Mucosa of stomach (tissue), 1 donor: ENCODE measurements at regions not wholly inside any gene's neighbourhood (a gene's known extent, or its start where the extent isn't known, plus 50 kb on each side); places are given as distances from the start of the nearest gene placed in this dataset.

Source experiments
- H3K27me3 ChIP-seq: one replicate; pipeline ENCODE4 v1.7.0; 2013; ENCODE audit warnings: mild to moderate bottlenecking, low read length; ENCODE audit not compliant: control insufficient read depth, insufficient read depth
- H3K36me3 ChIP-seq: one replicate; pipeline ENCODE4 v1.7.0; 2013; ENCODE audit warnings: low read length; ENCODE audit not compliant: control insufficient read depth, insufficient read depth
- H3K4me1 ChIP-seq: one replicate; pipeline ENCODE4 v1.7.0; 2013; ENCODE audit warnings: mild to moderate bottlenecking, low read length; ENCODE audit not compliant: control insufficient read depth, insufficient read depth
- H3K4me3 ChIP-seq: one replicate; pipeline ENCODE4 v1.7.0; 2013; ENCODE audit warnings: low read length
- H3K9ac ChIP-seq: one replicate; pipeline ENCODE4 v1.7.0; 2013; ENCODE audit warnings: mild to moderate bottlenecking, low read length, moderate library complexity
- H3K9me3 ChIP-seq: one replicate; pipeline ENCODE4 v1.7.0; 2013; ENCODE audit warnings: mild to moderate bottlenecking, low read length, moderate library complexity; ENCODE audit not compliant: control insufficient read depth
- donor health status: Pancreatic carcinoma.

DNA sequence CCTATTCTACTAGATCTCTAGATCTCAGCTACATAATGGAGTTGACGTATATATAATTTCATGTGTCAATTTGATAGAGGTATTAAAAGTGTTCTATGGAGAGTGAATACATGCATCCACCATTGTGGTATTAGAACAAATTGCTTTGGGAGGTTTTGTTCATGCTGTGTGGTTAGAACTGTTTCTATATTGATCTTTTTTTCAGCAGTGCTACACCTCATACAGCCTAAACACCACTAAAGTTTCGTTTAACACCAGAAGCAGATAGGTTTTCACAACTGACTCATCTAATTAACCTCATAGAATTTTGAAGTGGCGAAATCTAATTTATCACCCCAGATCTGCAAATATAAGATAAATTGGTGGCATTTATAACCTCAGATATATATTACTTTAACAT is 269.4 kb upstream of the SEMA6A start:
- H3K4me1 ChIP-seq = no peaks in the 10 kb centered on the region
- H3K9ac ChIP-seq = no peak overlapping the region
- H3K27me3 ChIP-seq = no peaks in the 10 kb centered on the region
- no peaks in the 10 kb centered on the region for H3K9me3 ChIP-seq
- H3K36me3 ChIP-seq = no peaks in the 10 kb centered on the region
- no peak overlapping the region for H3K4me3 ChIP-seq

DNA sequence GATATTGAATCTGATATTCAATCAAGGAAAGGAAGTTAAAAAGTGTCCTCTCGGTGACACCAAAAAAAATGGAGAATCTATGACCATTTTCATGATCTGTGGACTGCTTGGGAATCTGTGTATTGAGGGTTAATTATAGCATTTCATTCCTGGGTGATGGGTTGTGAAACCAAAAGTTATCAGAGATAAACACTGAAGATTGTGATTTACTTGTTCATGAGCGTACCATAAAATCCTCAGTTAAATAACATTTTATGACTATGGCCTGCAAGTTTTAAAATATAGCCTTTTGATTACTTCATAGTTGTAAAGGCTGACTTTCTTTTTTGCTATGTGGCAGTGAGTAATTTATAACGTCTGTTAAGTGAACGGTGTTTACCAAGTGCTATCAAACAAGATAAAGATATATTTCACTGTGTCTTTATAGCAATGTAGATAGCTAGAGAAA is 267.9 kb upstream of the SEMA6A start:
- H3K4me3 ChIP-seq = no peak overlapping the region
- no peak overlapping the region for H3K9ac ChIP-seq
- no peaks in the 10 kb centered on the region for H3K27me3 ChIP-seq
- H3K4me1 ChIP-seq = no peaks in the 10 kb centered on the region
- H3K36me3 ChIP-seq = no peaks in the 10 kb centered on the region
- no peaks in the 10 kb centered on the region for H3K9me3 ChIP-seq

DNA sequence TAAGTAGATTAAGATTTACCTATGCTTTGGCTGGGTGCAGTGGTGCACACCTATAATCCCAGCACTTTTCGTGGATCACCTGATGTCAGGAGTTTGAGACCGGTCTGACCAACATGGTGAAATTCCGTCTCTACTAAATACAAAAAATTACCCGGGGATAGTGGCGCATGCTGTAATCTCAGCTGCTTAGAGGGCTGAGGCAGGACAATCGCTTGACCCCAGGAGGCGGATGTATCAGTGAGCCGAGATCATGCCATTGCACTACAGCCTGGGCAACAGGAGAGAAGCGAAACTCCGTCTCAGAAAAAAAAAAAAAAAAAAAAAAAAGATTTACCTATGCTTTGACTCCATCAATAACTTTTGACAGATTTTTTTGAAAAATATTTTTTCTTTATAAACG is 267.1 kb upstream of the SEMA6A start:
- H3K27me3 ChIP-seq = no peaks in the 10 kb centered on the region
- H3K4me3 ChIP-seq = no peak overlapping the region
- H3K4me1 ChIP-seq = no peaks in the 10 kb centered on the region
- H3K9me3 ChIP-seq = no peaks in the 10 kb centered on the region
- H3K9ac ChIP-seq = no peak overlapping the region
- no peaks in the 10 kb centered on the region for H3K36me3 ChIP-seq

DNA sequence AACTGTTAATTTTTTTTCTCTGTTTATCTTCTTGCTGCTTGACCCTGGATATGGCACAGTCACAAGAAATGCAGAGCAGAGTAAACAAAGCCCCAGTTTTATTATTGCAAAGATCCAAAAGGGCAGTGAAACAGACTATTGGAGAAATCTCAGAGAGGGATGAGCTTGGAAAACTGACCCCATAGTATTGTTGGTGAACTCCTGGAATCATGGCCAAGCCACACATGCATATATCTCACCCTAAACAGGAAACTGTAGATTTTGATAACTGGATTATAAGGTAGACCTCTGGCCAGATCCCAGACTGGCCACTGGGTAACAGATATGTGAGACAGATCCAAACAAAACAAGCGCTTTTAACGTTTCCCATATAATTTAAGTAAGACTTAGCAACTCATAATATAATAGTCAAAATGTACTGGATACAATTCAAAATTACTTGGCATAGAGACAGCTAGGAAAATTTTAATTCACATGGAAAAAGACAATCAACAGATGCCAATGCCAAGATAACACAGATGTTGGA is 263.5 kb upstream of the SEMA6A start:
- Histone ChIP-seq H3K27me3 (no peaks in the 10 kb centered on the region), H3K36me3 (no peaks in the 10 kb centered on the region), H3K4me1 (no peaks in the 10 kb centered on the region), H3K9me3 (no peaks in the 10 kb centered on the region), H3K9ac (no peak overlapping the region), H3K4me3 (no peak overlapping the region)

DNA sequence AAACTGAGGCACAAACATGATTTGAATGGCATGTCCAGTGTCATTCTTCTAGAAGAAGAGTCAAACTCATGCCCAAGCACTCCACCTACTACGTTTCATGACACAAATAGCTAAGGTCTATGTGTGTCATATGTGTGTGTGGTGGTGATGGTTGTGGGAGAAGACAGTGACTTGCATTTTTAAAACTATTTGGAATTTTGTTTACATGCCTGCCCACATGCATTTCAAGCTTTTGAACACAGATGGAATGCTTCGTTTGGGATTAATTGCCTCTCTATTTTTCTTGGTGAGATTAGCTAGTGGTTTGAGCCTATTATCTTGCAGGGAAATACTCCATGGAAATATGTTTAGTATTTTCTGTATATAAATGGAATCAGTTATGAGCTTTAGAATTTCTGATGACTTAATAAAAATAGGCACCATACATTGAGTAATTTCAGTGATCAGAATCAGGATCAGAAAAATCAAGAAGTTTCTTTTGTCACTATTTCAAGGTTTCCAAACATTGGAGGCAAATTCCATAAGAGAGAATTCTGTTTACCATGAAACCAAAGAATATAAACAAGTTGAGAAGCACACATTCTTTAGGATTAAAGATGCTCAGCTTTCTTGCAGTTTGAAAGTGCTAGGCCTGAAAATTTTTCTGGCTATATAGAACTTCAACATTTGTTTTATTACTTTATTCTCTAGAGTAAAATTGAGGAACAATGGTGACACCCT is 260.3 kb upstream of the SEMA6A start:
- Histone ChIP-seq H3K4me3 (no peak overlapping the region), H3K4me1 (no peaks in the 10 kb centered on the region), H3K36me3 (no peaks in the 10 kb centered on the region), H3K27me3 (no peaks in the 10 kb centered on the region), H3K9me3 (no peaks in the 10 kb centered on the region), H3K9ac (no peak overlapping the region)

DNA sequence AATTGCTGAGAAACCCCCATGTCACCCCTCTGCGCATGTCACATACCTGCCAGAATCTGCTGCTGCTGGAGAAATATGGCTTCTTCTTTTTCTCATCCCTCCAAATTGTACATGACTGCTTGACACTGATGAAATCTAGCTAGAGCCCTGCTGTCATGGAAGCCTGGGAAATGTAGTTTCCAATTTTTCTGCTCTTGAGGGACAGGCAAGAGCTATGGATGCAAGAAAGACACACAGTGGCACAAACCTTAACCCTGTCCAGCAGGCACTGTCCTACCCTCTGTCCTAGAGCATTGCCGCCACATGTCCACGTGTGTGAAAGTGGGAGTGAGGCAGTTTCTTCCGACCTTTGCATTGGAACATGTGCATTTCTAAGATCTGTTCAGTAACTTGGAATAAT is 255.5 kb upstream of the SEMA6A start:
- H3K36me3 ChIP-seq = no peaks in the 10 kb centered on the region
- H3K4me1 ChIP-seq = no peaks in the 10 kb centered on the region
- no peak overlapping the region for H3K9ac ChIP-seq
- no peak overlapping the region for H3K4me3 ChIP-seq
- H3K27me3 ChIP-seq = no peaks in the 10 kb centered on the region
- no peaks in the 10 kb centered on the region for H3K9me3 ChIP-seq

DNA sequence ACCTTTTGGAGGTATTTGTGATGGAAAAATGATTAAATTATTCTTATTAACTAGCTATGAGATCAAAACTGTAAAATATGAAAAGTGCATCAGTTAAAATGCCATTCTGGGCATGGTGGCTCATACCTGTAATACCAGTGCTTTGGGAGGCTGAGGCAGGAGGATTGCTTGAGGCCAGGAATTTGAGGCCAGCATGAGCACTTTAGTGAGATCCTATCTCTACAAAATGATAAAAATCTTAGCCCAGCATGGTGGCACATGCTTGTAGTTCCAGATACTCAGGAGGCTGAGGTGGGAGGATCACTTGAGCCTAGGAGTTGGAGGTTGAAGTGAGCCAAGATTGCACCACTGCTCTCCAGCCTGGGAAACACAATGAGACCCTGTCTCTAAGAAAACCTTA is 252.5 kb upstream of the SEMA6A start:
- Histone ChIP-seq H3K4me3 (no peak overlapping the region), H3K9me3 (no peaks in the 10 kb centered on the region), H3K4me1 (no peaks in the 10 kb centered on the region), H3K27me3 (no peaks in the 10 kb centered on the region), H3K9ac (no peak overlapping the region), H3K36me3 (no peaks in the 10 kb centered on the region)

DNA sequence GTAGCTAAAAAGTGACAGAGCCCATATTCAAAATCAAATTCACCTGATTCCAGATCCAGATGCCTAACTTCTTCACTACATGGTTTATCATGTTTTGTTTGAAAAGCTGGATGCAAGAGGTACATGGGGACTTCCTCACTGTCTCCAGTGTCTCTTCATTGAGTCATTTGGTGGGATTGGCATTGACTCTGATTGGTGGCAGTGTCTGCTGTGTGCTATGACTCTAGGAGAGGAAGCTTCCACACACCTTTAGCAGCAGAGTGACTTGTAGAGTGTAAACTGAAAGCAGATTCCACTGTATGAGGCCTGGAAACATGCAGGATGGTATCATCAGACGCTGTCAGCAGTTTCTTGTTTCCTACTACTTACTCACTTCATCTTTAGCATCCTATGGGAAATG is 250.9 kb upstream of the SEMA6A start:
- H3K36me3 ChIP-seq = no peaks in the 10 kb centered on the region
- no peaks in the 10 kb centered on the region for H3K27me3 ChIP-seq
- H3K9ac ChIP-seq = no peak overlapping the region
- no peaks in the 10 kb centered on the region for H3K9me3 ChIP-seq
- H3K4me3 ChIP-seq = no peak overlapping the region
- no peaks in the 10 kb centered on the region for H3K4me1 ChIP-seq

DNA sequence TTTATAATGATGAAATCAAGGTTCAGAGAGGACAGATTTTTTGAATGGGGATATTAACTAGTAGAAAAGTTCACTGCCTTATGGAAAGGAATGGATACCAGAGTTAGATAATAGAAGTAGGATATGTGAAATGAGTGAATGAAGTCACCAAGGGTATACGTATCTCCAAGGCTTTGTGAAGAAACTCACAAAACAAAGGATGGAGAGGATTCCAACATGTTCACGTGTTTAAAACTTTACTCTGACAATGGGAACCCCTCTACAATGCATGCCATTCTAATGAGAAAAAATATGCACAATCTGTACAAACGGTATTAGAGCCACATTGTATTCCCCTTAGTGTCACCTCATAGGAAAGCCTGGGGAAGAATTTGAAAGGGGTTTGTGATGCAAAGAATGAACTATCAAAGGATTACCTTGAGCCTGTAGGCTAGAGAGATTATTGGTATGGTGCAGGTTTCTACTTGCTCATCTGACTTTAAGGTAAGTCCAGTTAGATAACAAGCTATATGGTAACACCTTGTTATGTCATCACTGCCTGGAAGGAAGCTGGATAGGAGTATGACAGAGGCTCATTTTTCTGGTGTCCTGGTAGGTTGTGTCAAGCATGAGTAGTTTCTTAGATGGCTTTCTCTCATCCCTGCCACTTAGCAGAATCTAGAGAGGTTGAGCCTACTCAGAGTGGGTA is 250.3 kb upstream of the SEMA6A start:
- no peaks in the 10 kb centered on the region for H3K9me3 ChIP-seq
- H3K4me3 ChIP-seq = no peak overlapping the region
- no peaks in the 10 kb centered on the region for H3K36me3 ChIP-seq
- H3K27me3 ChIP-seq = no peaks in the 10 kb centered on the region
- no peak overlapping the region for H3K9ac ChIP-seq
- no peaks in the 10 kb centered on the region for H3K4me1 ChIP-seq

DNA sequence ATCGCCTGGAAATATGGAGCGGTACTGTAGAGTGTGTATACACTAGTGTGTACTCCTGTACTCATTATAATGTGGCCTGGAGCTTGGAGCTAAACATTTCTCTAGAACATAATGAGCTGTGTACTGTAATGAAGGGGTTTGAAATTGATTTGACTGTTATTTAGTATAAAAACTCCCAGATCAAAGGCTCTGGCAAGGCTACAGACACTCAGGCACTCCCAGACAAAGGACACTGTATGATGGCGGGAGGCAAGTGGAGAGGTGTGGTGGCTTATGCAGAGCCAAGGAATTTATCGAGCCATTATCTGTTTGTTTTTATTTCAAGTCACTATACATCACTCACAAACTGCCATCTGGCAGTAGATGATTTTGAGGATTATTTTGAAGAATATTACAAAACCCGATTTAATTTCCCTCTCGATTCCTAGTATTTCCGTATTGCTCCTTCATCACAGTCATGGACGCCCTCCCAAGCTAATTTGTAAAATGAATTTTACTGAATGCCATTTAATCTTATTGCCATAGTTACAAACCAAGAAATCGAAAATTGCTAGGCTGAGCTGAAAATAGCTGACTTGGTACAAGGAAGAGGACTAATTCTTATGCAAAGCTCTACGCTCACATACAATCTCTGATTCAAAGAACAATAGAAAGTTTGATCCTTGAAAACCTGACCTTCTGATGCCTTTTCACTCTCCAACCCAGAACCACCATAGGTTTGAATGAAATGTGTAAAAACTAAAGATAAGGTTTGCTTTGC is 240.2 kb upstream of the SEMA6A start:
- Histone ChIP-seq H3K4me1 (no peaks in the 10 kb centered on the region), H3K9me3 (no peaks in the 10 kb centered on the region), H3K36me3 (no peaks in the 10 kb centered on the region), H3K27me3 (no peaks in the 10 kb centered on the region), H3K4me3 (no peak overlapping the region), H3K9ac (no peak overlapping the region)

DNA sequence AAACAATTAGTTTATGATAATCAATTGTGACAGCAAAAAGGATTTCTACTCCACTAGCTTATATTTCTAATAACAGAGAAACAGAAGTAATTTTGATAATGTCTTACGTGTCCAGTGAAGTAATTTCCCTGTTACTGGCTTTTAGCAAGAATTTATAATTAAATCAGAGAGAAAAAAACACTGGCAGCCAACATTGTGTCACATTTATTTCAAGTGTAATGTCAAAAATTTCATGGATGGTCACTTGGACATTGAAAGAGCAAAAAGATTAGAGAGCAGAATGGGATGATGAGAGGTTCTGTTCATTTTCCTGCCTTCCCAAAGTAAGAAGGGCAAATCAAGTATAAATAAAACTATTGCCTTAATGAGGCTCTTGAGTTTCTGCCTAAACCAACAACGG is 239.3 kb upstream of the SEMA6A start:
- no peaks in the 10 kb centered on the region for H3K36me3 ChIP-seq
- no peak overlapping the region for H3K9ac ChIP-seq
- no peak overlapping the region for H3K4me3 ChIP-seq

DNA sequence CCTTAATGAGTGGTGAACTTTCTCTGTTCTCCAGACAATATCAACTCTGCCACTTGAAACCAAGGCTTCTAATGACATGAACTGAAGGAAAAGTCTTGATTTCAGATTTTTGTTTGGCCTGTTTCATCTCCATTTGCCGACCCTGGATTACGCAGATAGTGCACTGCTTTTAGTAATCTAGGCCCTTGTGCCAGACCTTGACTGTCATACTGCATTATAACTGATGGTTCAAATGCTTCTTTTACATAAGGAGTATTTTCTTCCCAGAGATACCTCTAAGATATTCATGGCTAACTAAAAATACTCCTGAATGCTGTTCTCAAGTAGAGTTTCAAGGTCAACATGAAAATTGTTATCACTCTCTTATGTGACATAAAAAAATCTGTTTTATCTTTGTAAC is 238.7 kb upstream of the SEMA6A start:
- no peaks in the 10 kb centered on the region for H3K27me3 ChIP-seq
- H3K36me3 ChIP-seq = no peaks in the 10 kb centered on the region
- H3K9me3 ChIP-seq = no peaks in the 10 kb centered on the region
- H3K4me3 ChIP-seq = no peak overlapping the region
- H3K9ac ChIP-seq = no peak overlapping the region
- H3K4me1 ChIP-seq = no peaks in the 10 kb centered on the region

More for the DNA sequence above, 239.3 kb upstream of the SEMA6A start:
- Histone ChIP-seq H3K27me3 (no peaks in the 10 kb centered on the region), H3K4me1 (no peaks in the 10 kb centered on the region), H3K9me3 (no peaks in the 10 kb centered on the region)
